CD4-positive, alpha-beta T cell (primary cell): ENCODE measurements at regions not wholly inside any gene's neighbourhood (a gene's known extent, or its start where the extent isn't known, plus 50 kb on each side); places are given as distances from the start of the nearest gene placed in this dataset.

Source experiments
- ATAC-seq: fragments of 200-7000 bp; cut with Tn5 transposase; one replicate; pipeline ENCODE4 v1.10.0; 2022; ENCODE audit warnings: mild to moderate bottlenecking; ENCODE audit not compliant: poor library complexity
- CTCF ChIA-PET: fragments of 350-600 bp; sonication (Branson Sonifier 250); formaldehyde crosslinking; loops from one replicate; lab custom pipeline; 2021; ENCODE audit warnings: antibody characterized with exemption, inconsistent platforms; lab: Charles Lee
- POLR2A ChIA-PET: fragments of 350-600 bp; sonication (Branson Sonifier 250); formaldehyde crosslinking; loops from one replicate; lab custom pipeline; 2021; ENCODE audit warnings: antibody characterized with exemption, inconsistent platforms; lab: Charles Lee
- DNase-seq, 14 experiments: peaks; one replicate each; pipeline ENCODE4 v3.0.0-alpha.2; 2013 to 2020; ENCODE audit warnings: mixed read lengths in 2 of 14
- H3K27ac ChIP-seq, 2 donors: one replicate each; pipeline versions ENCODE4 v1.5.1 to v1.7.0; 2013; ENCODE audit warnings: low read length in 2 of 2, low read depth in 1 of 2, mild to moderate bottlenecking in 1 of 2
- H3K27me3 ChIP-seq, 2 experiments: 1 replicate in 1 of 2; 2 replicates in 1 of 2; pipeline versions ENCODE4 v1.6.1 to v1.7.0; 2013; ENCODE audit warnings: low read length in 2 of 2, control low read depth in 1 of 2, mild to moderate bottlenecking in 1 of 2, moderate library complexity in 1 of 2; ENCODE audit not compliant: insufficient read depth in 2 of 2, control insufficient read depth in 1 of 2
- H3K36me3 ChIP-seq: one replicate; pipeline ENCODE4 v1.6.1; 2013; ENCODE audit warnings: low read length, control low read depth; ENCODE audit not compliant: insufficient read depth
- H3K4me1 ChIP-seq: one replicate; pipeline ENCODE4 v1.6.1; 2013; ENCODE audit warnings: low read length, control low read depth; ENCODE audit not compliant: insufficient read depth
- H3K4me3 ChIP-seq: one replicate; pipeline ENCODE4 v1.5.1; 2013; ENCODE audit warnings: mild to moderate bottlenecking, low read length, moderate library complexity
- H3K9me3 ChIP-seq, 2 experiments: 1 replicate in 1 of 2; 2 replicates in 1 of 2; pipeline versions ENCODE4 v1.6.1 to v1.7.0; 2013; ENCODE audit warnings: low read length in 2 of 2, mild to moderate bottlenecking in 2 of 2, control low read depth in 1 of 2, moderate library complexity in 1 of 2; ENCODE audit not compliant: control insufficient read depth in 1 of 2, insufficient read depth in 1 of 2
- H3K27ac Mint-ChIP-seq: one replicate; pipeline ENCODE4 v1.8.0; 2020; ENCODE audit warnings: mixed read lengths
- H3K27me3 Mint-ChIP-seq: one replicate; pipeline ENCODE4 v1.8.0; 2021; ENCODE audit warnings: mixed read lengths
- H3K36me3 Mint-ChIP-seq: one replicate; pipeline ENCODE4 v1.8.0; 2021; ENCODE audit warnings: low read depth, mixed read lengths
- H3K4me1 Mint-ChIP-seq: one replicate; pipeline ENCODE4 v1.8.0; 2021; ENCODE audit warnings: low read depth, mixed read lengths
- H3K4me3 Mint-ChIP-seq: one replicate; pipeline ENCODE4 v1.8.0; 2020; ENCODE audit warnings: mild to moderate bottlenecking, mixed read lengths
- H3K9me3 Mint-ChIP-seq: one replicate; pipeline ENCODE4 v1.8.0; 2020; ENCODE audit warnings: mixed read lengths
- intact Hi-C, 2 experiments: fragments of 100-400 bp; cut with DNase I in 1 of 2; cut with micrococcal nuclease in 1 of 2; formaldehyde crosslinking; loops; one replicate each; pipeline versions ENCODE4 v1.15.1 to v1.9.0; 2023 to 2025; cut with DNase I, micrococcal nuclease
- TF ChIP-seq, protein P1 (sequence below): fragments of 200-600 bp; IDR thresholded peaks from one replicate; pipeline ENCODE4 v1.8.0; 2022; ENCODE audit warnings: antibody characterized with exemption, mild to moderate bottlenecking

DNA sequence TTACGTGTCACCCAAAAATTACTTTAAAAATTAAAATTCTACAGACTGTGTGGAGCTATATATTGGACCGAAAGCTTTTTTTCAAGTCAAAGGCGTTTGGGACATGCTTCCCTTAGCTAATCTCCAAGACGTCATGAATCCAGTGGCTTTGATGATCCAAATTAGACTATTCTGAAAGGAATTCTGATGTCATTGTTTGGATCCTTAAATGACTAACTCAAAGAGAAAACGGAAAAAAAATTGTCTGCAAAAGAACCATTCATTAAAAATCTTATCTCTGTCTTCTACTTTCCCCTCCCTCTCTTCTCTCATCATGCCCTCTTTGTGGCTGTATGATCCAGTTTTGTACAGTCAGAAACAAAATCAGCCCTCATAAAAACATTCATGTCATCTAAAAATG, 161.8 kb downstream of the ETV1 start:
- no peak for DNase-seq

DNA sequence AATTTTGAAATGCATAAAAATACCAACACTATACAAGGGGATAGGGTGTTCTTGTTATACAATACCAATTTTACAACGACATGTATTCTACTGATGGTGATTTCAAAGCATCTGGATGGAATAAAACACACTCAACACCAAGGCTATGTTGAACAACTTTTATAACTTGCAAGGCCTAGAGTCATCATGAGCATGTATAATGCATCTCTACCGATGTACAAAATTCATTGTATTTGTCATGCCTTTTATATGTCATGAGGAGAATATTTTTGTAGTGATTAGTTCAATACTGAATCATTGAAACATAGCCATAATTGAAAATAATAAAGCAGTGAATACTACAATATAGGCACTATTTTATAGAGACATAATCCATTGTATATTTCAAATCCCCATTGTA, 160.2 kb downstream of the ETV1 start:
- H3K27ac ChIP-seq: no peak overlapping the region
- TF ChIP-seq, protein P1, sequence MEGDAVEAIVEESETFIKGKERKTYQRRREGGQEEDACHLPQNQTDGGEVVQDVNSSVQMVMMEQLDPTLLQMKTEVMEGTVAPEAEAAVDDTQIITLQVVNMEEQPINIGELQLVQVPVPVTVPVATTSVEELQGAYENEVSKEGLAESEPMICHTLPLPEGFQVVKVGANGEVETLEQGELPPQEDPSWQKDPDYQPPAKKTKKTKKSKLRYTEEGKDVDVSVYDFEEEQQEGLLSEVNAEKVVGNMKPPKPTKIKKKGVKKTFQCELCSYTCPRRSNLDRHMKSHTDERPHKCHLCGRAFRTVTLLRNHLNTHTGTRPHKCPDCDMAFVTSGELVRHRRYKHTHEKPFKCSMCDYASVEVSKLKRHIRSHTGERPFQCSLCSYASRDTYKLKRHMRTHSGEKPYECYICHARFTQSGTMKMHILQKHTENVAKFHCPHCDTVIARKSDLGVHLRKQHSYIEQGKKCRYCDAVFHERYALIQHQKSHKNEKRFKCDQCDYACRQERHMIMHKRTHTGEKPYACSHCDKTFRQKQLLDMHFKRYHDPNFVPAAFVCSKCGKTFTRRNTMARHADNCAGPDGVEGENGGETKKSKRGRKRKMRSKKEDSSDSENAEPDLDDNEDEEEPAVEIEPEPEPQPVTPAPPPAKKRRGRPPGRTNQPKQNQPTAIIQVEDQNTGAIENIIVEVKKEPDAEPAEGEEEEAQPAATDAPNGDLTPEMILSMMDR: no peak
- no peaks in the 10 kb centered on the region for H3K36me3 ChIP-seq
- Mint-ChIP-seq H3K27ac (no peak overlapping the region), H3K4me1 (no peaks in the 10 kb centered on the region), H3K4me3 (no peak overlapping the region), H3K9me3 (no peaks in the 10 kb centered on the region), H3K36me3 (no peaks in the 10 kb centered on the region), H3K27me3 (no peaks in the 10 kb centered on the region)
- H3K27me3 ChIP-seq: no peaks in the 10 kb centered on the region
- ChIA-PET CTCF (no interaction called here), POLR2A (no interaction called here)
- no peaks in the 10 kb centered on the region for H3K4me1 ChIP-seq
- H3K9me3 ChIP-seq: no peaks in the 10 kb centered on the region
- ATAC-seq: no peak
- H3K4me3 ChIP-seq: no peak overlapping the region
- intact Hi-C loops: no loop called here
- DNase-seq: no peak

More for the DNA sequence above, 161.8 kb downstream of the ETV1 start:
- Histone ChIP-seq H3K4me3 (no peak overlapping the region), H3K9me3 (no peaks in the 10 kb centered on the region), H3K27ac (no peak overlapping the region), H3K4me1 (no peaks in the 10 kb centered on the region), H3K36me3 (no peaks in the 10 kb centered on the region), H3K27me3 (no peaks in the 10 kb centered on the region)
- TF ChIP-seq, protein P1: no peak
- intact Hi-C loops: no loop called here
- H3K27me3 Mint-ChIP-seq: no peaks in the 10 kb centered on the region
- H3K9me3 Mint-ChIP-seq: peaks cover 3% of the 10 kb centered on the region
- ChIA-PET CTCF (no interaction called here), POLR2A (no interaction called here)
- no peaks in the 10 kb centered on the region for H3K4me1 Mint-ChIP-seq
- no peaks in the 10 kb centered on the region for H3K36me3 Mint-ChIP-seq
- no peak overlapping the region for H3K27ac Mint-ChIP-seq
- no peak for ATAC-seq
- no peak overlapping the region for H3K4me3 Mint-ChIP-seq

DNA sequence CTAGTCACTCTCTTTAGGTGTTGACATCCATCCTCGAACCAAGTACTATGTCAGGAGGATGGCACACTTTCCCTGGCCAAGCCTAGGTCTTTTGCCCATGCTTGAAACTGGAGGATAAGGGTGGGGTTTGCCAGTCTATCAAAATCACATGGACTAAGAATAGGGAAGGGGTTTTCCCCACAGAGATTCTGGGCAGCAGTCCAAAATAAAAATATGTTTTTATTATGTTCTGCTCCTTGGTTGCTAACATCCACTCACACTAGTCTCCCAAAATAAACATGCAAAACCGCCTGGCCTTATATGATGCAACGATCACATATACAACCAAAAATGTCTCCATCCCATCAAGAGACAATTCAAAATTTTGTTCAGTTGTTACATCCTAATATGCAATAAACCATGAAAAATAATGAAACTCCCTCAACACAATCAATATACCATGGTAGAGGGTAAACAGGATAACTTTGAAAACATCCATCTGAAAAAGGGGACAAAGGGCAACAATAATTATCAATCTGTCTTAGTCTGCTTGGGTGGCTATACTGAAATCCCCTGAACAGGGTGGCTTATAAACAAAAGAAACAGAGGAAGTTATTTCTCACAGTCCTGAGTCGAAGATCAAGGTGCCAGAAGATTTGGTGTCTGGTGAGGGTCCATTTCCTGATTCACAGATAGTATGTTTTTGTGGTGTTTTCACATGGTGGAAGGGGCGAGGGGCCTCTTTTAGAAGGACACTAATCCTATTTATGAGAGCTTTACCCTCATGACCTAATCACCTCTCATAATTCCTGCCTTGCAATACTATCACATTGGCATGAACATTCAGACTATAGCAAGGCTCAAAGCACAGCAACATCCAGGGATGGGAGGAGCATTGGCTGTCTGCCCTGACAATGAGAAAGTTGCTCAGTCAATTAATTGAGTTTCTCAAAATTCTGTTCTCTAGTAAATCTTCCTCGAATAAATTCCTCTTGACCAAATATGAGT, 159.3 kb downstream of the ETV1 start:
- ATAC-seq (no peak), DNase-seq (no peak)
- Histone ChIP-seq H3K27me3 (no peaks in the 10 kb centered on the region), H3K27ac (no peak overlapping the region), H3K4me3 (no peak overlapping the region), H3K4me1 (no peaks in the 10 kb centered on the region), H3K36me3 (no peaks in the 10 kb centered on the region), H3K9me3 (no peaks in the 10 kb centered on the region)
- H3K27me3 Mint-ChIP-seq: no peaks in the 10 kb centered on the region
- intact Hi-C loops: no loop called here
- TF ChIP-seq, protein P1: no peak
- no peaks in the 10 kb centered on the region for H3K36me3 Mint-ChIP-seq
- H3K27ac Mint-ChIP-seq: no peak overlapping the region
- no peaks in the 10 kb centered on the region for H3K9me3 Mint-ChIP-seq
- H3K4me1 Mint-ChIP-seq: no peaks in the 10 kb centered on the region
- POLR2A ChIA-PET: no interaction called here
- CTCF ChIA-PET: no interaction called here
- no peak overlapping the region for H3K4me3 Mint-ChIP-seq
